Tibial nerve (tissue), 4 donors: ENCODE measurements at regions not wholly inside any gene's neighbourhood (a gene's known extent, or its start where the extent isn't known, plus 50 kb on each side); places are given as distances from the start of the nearest gene placed in this dataset.
"Not testable (repeated sequence)": the region's sequence is repeated elsewhere in the genome, so short reads cannot be mapped to it uniquely, and the experiment has no call there.

ENCODE experiments used
- DNase-seq, 2 donors: peaks; one replicate each; pipeline ENCODE4 v3.0.0-alpha.2; 2019; ENCODE audit warnings: low spot score in 2 of 2
- H3K27ac ChIP-seq, 4 donors: fragments of 200-600 bp; sonication (generic) in 3 of 4; one replicate each; pipeline ENCODE4 v1.5.1; 2017 to 2019; ENCODE audit warnings: mild to moderate bottlenecking in 1 of 4
- H3K27me3 ChIP-seq, 2 donors: fragments of 200-600 bp; sonication (generic) in 1 of 2; one replicate each; pipeline versions ENCODE4 v1.5.1 to v1.6.0; 2017 to 2019
- H3K36me3 ChIP-seq, 3 donors: fragments of 200-600 bp; sonication (generic); one replicate each; pipeline ENCODE4 v1.5.1; 2018 to 2019
- H3K4me1 ChIP-seq, 4 donors: fragments of 200-600 bp; sonication (generic) in 3 of 4; one replicate each; pipeline ENCODE4 v1.5.1; 2017 to 2019
- H3K4me3 ChIP-seq, 4 donors: fragments of 200-600 bp; sonication (generic) in 3 of 4; one replicate each; pipeline ENCODE4 v1.5.1; 2017 to 2019; ENCODE audit warnings: mild to moderate bottlenecking in 1 of 4, moderate library complexity in 1 of 4
- H3K9me3 ChIP-seq, 4 donors: fragments of 200-600 bp; sonication (generic) in 3 of 4; one replicate each; pipeline ENCODE4 v1.5.1; 2017 to 2019
- EP300 ChIP-seq, 2 donors: sonication (generic); formaldehyde crosslinking; IDR thresholded peaks; one replicate each; pipeline ENCODE4 v1.6.1; 2017; ENCODE audit warnings: antibody characterized with exemption in 2 of 2, mild to moderate bottlenecking in 1 of 2
- POLR2A ChIP-seq, 2 donors: fragments of 450-650 bp; IDR thresholded peaks; one replicate each; pipeline ENCODE4 v1.6.1; 2017; ENCODE audit warnings: antibody characterized with exemption in 2 of 2, mild to moderate bottlenecking in 2 of 2, moderate library complexity in 2 of 2
- WGBS, 2 donors: methylation state at CpG; one replicate each; pipeline ENCODE4 v1.1.5; 2018; 5-methylcytosine and 5-hydroxymethylcytosine counted together
- TF ChIP-seq, protein P1 (sequence below), 5 experiments: fragments of 200-600 bp in 3 of 5; fragments of 450-650 bp in 2 of 5; sonication (generic) in 3 of 5; IDR thresholded peaks; one replicate each; pipeline ENCODE4 v1.5.1; 2016 to 2019; ENCODE audit warnings: antibody characterized with exemption in 5 of 5, mild to moderate bottlenecking in 3 of 5, moderate library complexity in 2 of 5

DNA sequence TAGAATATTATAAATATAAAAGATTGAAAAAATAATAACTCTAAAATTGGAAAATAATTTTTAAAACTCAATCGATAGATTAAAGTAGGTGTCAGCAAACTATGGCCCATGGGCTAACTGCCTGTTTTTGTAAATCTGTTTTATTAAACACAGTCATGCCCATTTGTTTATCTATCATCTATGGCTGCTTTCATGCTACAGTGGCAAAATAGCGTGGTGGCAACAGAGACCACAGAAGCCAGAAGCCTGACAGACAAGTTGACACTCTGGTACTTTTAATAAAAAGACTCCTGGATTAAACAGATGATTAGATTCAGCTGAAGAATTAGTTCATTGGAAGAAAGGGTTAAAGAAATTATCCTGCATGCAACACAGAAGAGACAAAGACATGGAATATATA, 400.7 kb upstream of the RORB start:
- WGBS, 2 donors = 91 to 94% methylated on average over 2 of the region's 2 CpGs
- no peaks in the 10 kb centered on the region for H3K4me1 ChIP-seq

DNA sequence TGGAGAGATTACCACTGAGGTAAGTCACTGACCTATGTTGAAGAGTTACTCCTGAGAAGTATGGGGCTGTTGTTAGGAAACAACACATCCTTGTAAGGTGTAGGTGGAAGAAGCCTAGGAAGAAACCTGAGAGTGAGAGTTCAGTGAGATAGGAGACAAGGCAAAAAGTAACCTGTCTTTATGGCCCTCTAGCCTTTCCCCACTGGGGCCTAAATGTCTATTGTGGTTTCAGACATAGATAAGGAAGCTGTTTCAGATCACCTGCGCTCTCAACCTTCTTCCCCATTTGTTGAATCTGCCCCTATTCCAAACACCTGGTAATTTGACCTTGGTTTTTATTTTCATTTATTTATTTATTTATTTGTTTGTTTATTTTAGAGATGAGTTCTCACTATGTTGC, 397.1 kb upstream of the RORB start:
- H3K4me1 ChIP-seq = no peaks in the 10 kb centered on the region
- TF ChIP-seq, protein P1, sequence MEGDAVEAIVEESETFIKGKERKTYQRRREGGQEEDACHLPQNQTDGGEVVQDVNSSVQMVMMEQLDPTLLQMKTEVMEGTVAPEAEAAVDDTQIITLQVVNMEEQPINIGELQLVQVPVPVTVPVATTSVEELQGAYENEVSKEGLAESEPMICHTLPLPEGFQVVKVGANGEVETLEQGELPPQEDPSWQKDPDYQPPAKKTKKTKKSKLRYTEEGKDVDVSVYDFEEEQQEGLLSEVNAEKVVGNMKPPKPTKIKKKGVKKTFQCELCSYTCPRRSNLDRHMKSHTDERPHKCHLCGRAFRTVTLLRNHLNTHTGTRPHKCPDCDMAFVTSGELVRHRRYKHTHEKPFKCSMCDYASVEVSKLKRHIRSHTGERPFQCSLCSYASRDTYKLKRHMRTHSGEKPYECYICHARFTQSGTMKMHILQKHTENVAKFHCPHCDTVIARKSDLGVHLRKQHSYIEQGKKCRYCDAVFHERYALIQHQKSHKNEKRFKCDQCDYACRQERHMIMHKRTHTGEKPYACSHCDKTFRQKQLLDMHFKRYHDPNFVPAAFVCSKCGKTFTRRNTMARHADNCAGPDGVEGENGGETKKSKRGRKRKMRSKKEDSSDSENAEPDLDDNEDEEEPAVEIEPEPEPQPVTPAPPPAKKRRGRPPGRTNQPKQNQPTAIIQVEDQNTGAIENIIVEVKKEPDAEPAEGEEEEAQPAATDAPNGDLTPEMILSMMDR (IDR thresholded peaks at IDR 0.05) = no peak
- TF ChIP-seq EP300 (IDR thresholded peaks at IDR 0.05) (no peak), POLR2A (IDR thresholded peaks at IDR 0.05) (no peak)
- H3K9me3 ChIP-seq = peaks cover 0 to 6% (median 0%) of the 10 kb centered on the region in 4 donors
- no peaks in the 10 kb centered on the region for H3K27me3 ChIP-seq
- no peak overlapping the region for H3K4me3 ChIP-seq
- H3K36me3 ChIP-seq = no peaks in the 10 kb centered on the region
- DNase-seq = no peak
- no peak overlapping the region for H3K27ac ChIP-seq
- WGBS, 2 donors = 89 to 100% methylated on average over 1 of the region's 1 CpG

More for the DNA sequence above, 400.7 kb upstream of the RORB start:
- H3K27ac ChIP-seq = no peak overlapping the region
- no peak overlapping the region for H3K4me3 ChIP-seq
- DNase-seq = no peak
- H3K9me3 ChIP-seq = no peaks in the 10 kb centered on the region
- no peaks in the 10 kb centered on the region for H3K36me3 ChIP-seq
- H3K27me3 ChIP-seq = no peaks in the 10 kb centered on the region
- TF ChIP-seq EP300 (IDR thresholded peaks at IDR 0.05) = no peak
- TF ChIP-seq, protein P1 (IDR thresholded peaks at IDR 0.05) = no peak
- TF ChIP-seq POLR2A (IDR thresholded peaks at IDR 0.05) = no peak

- not testable (repeated sequence) for H3K27me3 ChIP-seq, H3K27ac ChIP-seq, H3K36me3 ChIP-seq, DNase-seq, H3K4me3 ChIP-seq, H3K9me3 ChIP-seq, H3K4me1 ChIP-seq
- 74 to 75% methylated on average over 1 of the region's 1 CpG for WGBS, 2 donors
Observed at GRCh38 chr9:74102148-74102547, 395.0 kb upstream of the RORB start.

GRCh38 chr9:74102702-74103101, 394.4 kb upstream of the RORB start:
- no peaks in the 10 kb centered on the region for H3K27me3 ChIP-seq
- H3K36me3 ChIP-seq = no peaks in the 10 kb centered on the region
- H3K4me3 ChIP-seq = no peak overlapping the region
- no peak overlapping the region for H3K27ac ChIP-seq
- H3K4me1 ChIP-seq = no peaks in the 10 kb centered on the region
- H3K9me3 ChIP-seq = peaks cover 0 to 8% (median 0%) of the 10 kb centered on the region in 4 donors
- WGBS, 2 donors = 82 to 85% methylated on average over 1 of the region's 1 CpG
- TF ChIP-seq EP300 (IDR thresholded peaks at IDR 0.05) = no peak
- TF ChIP-seq POLR2A (IDR thresholded peaks at IDR 0.05) = no peak
- TF ChIP-seq, protein P1 (IDR thresholded peaks at IDR 0.05) = no peak
- DNase-seq = no peak

- H3K36me3 ChIP-seq = no peaks in the 10 kb centered on the region
- H3K4me3 ChIP-seq = no peak overlapping the region
- 70 to 84% methylated on average over 1 of the region's 1 CpG for WGBS, 2 donors
Observed at GRCh38 chr9:74107692-74108091, 389.4 kb upstream of the RORB start.

More at GRCh38 chr9:74107692-74108091, 389.4 kb upstream of the RORB start:
- H3K27me3 ChIP-seq = no peaks in the 10 kb centered on the region
- TF ChIP-seq POLR2A (IDR thresholded peaks at IDR 0.05) = no peak
- TF ChIP-seq, protein P1 (IDR thresholded peaks at IDR 0.05) = no peak
- TF ChIP-seq EP300 (IDR thresholded peaks at IDR 0.05) = no peak
- no peak overlapping the region for H3K27ac ChIP-seq
- no peaks in the 10 kb centered on the region for H3K4me1 ChIP-seq
- DNase-seq = no peak
- peaks cover 0 to 8% (median 0%) of the 10 kb centered on the region in 4 donors for H3K9me3 ChIP-seq
